Heart left ventricle (tissue), 13 donors: ENCODE measurements at regions not wholly inside any gene's neighbourhood (a gene's known extent, or its start where the extent isn't known, plus 50 kb on each side); places are given as distances from the start of the nearest gene placed in this dataset.

ENCODE experiments used
- POLR2A ChIP-seq, 2 donors: fragments of 450-650 bp; IDR thresholded peaks; one replicate each; pipeline ENCODE4 v1.6.1; 2017; ENCODE audit warnings: antibody characterized with exemption in 2 of 2, mild to moderate bottlenecking in 2 of 2, moderate library complexity in 2 of 2
- TF ChIP-seq, protein P1 (sequence below), 12 donors: fragments of 200-600 bp; sonication (generic) in 4 of 12; IDR thresholded peaks; one replicate each; pipeline versions ENCODE4 v1.5.0 to v1.8.0; 2018 to 2022; ENCODE audit warnings: antibody characterized with exemption in 12 of 12, mild to moderate bottlenecking in 5 of 12
- donor health status: ischemic (EF 13 %, LVEDD 7.1; RV severe dilation, severe dysfunction).
- donor health status: DM: no; HTN: yes; CAD: no.
- donor health status: DM: no; HTN: no; CAD: no.
- donor health status: ischemic (EF 25% LVEDD 6.9; RV normal size, moderate dysfunction).
- donor health status: ischemic (EF 25% LVEDD 5.7; RV mildly dilated, moderate dysfunction).
- donor health status: ischemic (EF 35%, LVEDD 5.7; RV mildly dilated, moderate dysfunction).
- donor health status: nonischemic (EF 11% LVEDD 7.7; RV severe dilation, severe dysfunction).
- donor health status: DM: yes; HTN: yes; CAD: no.
- donor health status: PGD.
- donor health status: ischemic (EF 29% LVEDD 5.4; RV normal size, mild dysfunction).
- donor health status: nonischemic (EF 23%, LVEDD 6.1; RV moderate dilation, normal function).

DNA sequence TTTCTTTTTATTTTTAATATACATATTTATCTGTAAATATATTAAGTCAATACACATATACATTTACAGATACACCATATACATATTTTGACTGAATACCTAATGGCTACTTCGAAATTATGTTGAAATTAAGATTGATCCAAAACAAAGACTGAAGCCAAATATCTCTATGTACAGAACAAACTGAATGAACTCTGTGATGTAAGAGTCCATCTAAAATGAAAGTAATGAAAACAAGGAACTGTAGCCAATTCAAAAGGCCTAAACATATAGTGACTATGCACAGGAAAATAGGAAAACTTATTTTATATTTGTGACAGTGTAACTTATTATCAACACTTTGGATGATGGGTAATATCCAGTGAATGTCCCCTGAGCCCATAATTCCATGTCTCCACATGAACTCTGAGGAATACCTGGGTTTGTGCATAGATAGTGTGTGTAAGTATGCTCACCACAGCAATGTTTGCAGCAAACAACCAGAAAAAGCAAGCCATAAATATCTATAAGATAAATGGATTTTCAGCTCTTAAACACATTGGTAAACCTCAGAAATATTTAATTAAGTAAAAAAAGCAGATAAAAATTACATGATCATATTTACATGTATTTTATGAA, 517.2 kb upstream of the CDH6 start:
- TF ChIP-seq, protein P1, sequence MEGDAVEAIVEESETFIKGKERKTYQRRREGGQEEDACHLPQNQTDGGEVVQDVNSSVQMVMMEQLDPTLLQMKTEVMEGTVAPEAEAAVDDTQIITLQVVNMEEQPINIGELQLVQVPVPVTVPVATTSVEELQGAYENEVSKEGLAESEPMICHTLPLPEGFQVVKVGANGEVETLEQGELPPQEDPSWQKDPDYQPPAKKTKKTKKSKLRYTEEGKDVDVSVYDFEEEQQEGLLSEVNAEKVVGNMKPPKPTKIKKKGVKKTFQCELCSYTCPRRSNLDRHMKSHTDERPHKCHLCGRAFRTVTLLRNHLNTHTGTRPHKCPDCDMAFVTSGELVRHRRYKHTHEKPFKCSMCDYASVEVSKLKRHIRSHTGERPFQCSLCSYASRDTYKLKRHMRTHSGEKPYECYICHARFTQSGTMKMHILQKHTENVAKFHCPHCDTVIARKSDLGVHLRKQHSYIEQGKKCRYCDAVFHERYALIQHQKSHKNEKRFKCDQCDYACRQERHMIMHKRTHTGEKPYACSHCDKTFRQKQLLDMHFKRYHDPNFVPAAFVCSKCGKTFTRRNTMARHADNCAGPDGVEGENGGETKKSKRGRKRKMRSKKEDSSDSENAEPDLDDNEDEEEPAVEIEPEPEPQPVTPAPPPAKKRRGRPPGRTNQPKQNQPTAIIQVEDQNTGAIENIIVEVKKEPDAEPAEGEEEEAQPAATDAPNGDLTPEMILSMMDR (IDR thresholded peaks at IDR 0.05): no peak
- TF ChIP-seq POLR2A (IDR thresholded peaks at IDR 0.05): no peak
